ENCODE measurements at regions not wholly inside any gene's neighbourhood (a gene's known extent, or its start where the extent isn't known, plus 50 kb on each side); places are given as distances from the start of the nearest gene placed in this dataset.
"Not testable (repeated sequence)": the region's sequence is repeated elsewhere in the genome, so short reads cannot be mapped to it uniquely, and the experiment has no call there.

GRCh38 chr12:61264294-61264693 is 995.9 kb upstream of the USP15 start:
- TF ChIP-seq CTCF (conservative IDR thresholded peaks at IDR 0.05; ENCODE audit: low read length); EZH2phosphoT487 (IDR thresholded peaks at IDR 0.05; ENCODE audit: borderline replicate concordance): not testable (repeated sequence)

All from Loucy (cell line).